HUES48 (cell line): ENCODE measurements at regions not wholly inside any gene's neighbourhood (a gene's known extent, or its start where the extent isn't known, plus 50 kb on each side); places are given as distances from the start of the nearest gene placed in this dataset.

Source experiments
- H3K27ac ChIP-seq: one replicate; pipeline ENCODE4 v1.7.0; 2013; ENCODE audit warnings: low read depth, low read length, inconsistent platforms
- H3K27me3 ChIP-seq: 2 replicates; pipeline ENCODE4 v1.6.1; 2013; ENCODE audit warnings: mild to moderate bottlenecking, low read length; ENCODE audit not compliant: control insufficient read depth, insufficient read depth
- H3K36me3 ChIP-seq: 2 replicates; pipeline ENCODE4 v1.6.1; 2013; ENCODE audit warnings: low read length; ENCODE audit not compliant: control insufficient read depth, insufficient read depth
- H3K4me1 ChIP-seq: 2 replicates; pipeline ENCODE4 v1.6.1; 2013; ENCODE audit warnings: mild to moderate bottlenecking, low read length; ENCODE audit not compliant: control insufficient read depth, insufficient read depth
- H3K4me3 ChIP-seq: 2 replicates; pipeline ENCODE4 v1.5.1; 2013; ENCODE audit warnings: mild to moderate bottlenecking, low read depth, low read length
- H3K9ac ChIP-seq: 2 replicates; pipeline ENCODE4 v1.6.1; 2013; ENCODE audit warnings: mild to moderate bottlenecking, low read depth, low read length, moderate library complexity
- H3K9me3 ChIP-seq: 2 replicates; pipeline ENCODE4 v1.6.1; 2013; ENCODE audit warnings: low read length; ENCODE audit not compliant: control insufficient read depth, insufficient read depth

DNA sequence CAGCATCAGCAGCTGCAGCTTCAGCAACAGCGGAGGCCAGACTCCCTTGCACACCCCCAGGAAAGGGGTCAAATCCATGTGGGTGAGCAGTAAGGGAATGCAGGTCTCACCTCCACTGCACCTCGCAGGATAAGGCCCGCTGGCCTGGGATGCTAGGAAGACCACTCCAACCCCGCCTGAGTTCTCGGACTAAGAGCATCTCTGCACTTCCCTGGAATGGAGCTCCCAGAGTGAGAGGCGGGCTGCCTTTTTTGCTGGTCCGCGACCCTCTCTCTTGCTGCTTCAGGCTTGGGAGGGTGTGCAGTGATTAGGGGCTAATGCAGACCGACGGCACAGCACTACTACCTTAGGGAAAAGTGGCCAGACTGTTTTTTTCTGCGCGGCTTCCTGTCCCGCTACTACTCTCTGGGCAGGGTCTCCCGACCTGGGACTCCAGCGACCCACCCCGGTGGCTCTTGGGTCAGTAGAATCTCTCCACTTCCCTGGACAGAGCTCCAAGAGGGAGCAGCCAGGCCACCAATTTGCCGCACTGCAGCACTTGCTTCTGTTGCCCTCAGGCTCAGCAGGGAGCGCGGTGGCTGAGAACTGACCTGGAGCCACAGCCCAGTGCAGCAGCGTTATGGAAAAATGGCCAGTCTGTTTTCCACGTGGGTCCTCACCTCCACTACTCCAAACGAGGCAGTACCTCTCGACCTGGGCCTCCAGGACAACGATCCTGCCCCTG, 480.4 kb downstream of the CDH8 start:
- no peaks in the 10 kb centered on the region for H3K4me1 ChIP-seq
- H3K27me3 ChIP-seq, result no peaks in the 10 kb centered on the region
- H3K9ac ChIP-seq, result no peak overlapping the region
- H3K9me3 ChIP-seq, result no peaks in the 10 kb centered on the region
- H3K4me3 ChIP-seq, result no peak overlapping the region
- H3K36me3 ChIP-seq, result no peaks in the 10 kb centered on the region
- no peak overlapping the region for H3K27ac ChIP-seq

DNA sequence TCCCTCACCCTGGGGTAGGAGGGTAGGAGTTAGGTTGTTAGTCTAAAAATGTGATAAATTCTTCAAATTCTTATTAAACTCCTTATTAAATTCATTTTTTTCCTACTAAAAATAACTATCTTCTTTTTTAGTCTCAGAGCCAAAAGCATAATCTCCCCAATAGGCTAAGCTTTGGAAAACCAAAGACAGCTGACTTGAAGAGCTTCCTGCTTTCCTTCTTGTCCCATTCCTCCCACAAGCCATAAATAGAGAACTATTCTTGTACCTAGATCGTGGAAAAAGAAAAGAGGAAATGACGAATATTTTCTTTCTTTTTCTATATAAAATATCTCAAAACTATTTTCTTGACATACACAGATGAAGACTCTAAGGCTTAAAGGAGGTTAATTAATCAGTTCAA, 486.9 kb downstream of the CDH8 start:
- Histone ChIP-seq H3K36me3 (no peaks in the 10 kb centered on the region), H3K9me3 (no peaks in the 10 kb centered on the region), H3K4me1 (peaks cover 3% of the 10 kb centered on the region), H3K27ac (no peak overlapping the region), H3K4me3 (no peak overlapping the region), H3K27me3 (no peaks in the 10 kb centered on the region), H3K9ac (no peak overlapping the region)

DNA sequence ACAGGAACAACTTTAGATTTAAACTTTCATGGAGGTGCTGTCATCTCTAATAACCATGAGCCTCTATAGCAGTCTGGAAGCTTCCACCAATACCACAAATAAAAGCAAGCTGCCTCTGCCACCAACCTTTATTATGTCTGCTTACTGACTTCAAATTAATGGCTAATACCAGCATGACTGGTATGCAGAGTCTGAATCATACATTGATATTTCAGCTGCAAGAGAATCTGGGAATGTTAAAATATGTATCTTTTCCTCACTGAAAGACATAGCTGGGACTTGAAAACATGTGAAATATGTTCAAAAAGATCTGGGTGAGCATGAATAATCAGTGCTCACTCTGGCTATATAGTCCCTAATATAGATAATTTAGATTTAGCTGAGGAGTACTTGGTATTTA, 488.6 kb downstream of the CDH8 start:
- Histone ChIP-seq H3K4me1 (peaks cover 9% of the 10 kb centered on the region), H3K9ac (no peak overlapping the region), H3K27me3 (no peaks in the 10 kb centered on the region), H3K36me3 (no peaks in the 10 kb centered on the region), H3K9me3 (no peaks in the 10 kb centered on the region), H3K27ac (no peak overlapping the region), H3K4me3 (no peak overlapping the region)

DNA sequence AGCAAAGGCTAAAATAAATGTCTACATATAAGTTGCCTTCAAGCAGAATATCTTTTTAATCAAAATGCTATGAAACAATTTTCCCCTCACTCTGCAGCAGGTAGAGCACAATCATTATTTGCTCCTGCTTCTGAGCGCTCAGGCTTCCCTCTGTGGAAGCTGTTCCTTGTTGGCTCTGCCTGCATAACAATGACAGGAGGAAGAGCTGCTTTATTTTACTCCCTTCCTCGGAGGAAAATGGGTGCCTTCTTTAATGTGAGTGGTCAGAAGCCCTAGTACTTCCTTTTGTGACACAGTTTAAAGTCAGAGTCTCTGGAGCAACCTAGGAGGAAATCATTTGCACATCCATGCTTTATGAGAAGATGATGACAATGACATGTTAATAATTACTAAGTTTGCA, 492.1 kb downstream of the CDH8 start:
- Histone ChIP-seq H3K27ac (no peak overlapping the region), H3K4me3 (no peak overlapping the region), H3K9ac (no peak overlapping the region), H3K9me3 (no peaks in the 10 kb centered on the region), H3K27me3 (no peaks in the 10 kb centered on the region), H3K36me3 (no peaks in the 10 kb centered on the region), H3K4me1 (peaks cover 9% of the 10 kb centered on the region)

DNA sequence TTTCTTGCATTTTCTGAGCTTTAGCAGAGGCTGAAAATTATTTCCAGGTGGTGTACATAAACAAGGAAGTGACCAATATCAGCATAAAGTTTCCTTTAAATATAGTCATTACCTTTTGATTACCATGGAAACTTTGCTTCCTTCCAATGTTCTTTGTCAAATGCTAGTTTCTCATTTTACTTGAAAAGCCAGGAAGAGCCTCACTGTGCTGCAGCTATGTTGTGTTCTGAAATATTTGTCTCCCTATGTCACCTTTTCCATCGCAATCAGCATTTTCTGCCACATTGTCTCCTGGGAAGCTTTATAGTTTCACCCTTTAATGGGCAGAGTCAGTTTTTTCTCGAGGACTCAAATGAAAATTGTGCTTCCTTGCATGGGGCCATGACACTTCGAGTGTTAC, 496.0 kb downstream of the CDH8 start:
- Histone ChIP-seq H3K27ac (no peak overlapping the region), H3K4me3 (no peak overlapping the region), H3K4me1 (peaks cover 9% of the 10 kb centered on the region), H3K9me3 (no peaks in the 10 kb centered on the region), H3K9ac (no peak overlapping the region), H3K36me3 (no peaks in the 10 kb centered on the region), H3K27me3 (no peaks in the 10 kb centered on the region)

DNA sequence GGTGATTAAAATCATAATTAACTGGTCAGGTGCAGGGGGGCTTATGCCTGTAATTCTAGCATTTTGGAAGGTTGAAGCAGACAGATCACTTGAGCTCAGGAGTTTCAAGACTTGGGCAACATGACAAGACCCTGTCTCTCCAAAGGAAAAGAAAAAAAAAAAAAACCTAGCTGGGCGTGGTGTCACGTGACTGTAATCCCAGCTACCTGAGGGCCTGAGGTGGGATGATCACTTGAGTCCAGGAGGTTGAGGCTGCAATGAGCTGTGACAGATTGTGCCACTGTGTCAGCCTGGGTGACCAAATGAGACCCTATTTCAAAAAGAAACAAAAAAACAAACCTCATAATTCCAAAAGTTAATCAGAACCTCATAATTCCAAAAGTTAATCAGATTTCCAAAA, 505.5 kb downstream of the CDH8 start:
- Histone ChIP-seq H3K9ac (no peak overlapping the region), H3K4me3 (no peak overlapping the region), H3K36me3 (no peaks in the 10 kb centered on the region), H3K9me3 (no peaks in the 10 kb centered on the region), H3K4me1 (no peaks in the 10 kb centered on the region), H3K27me3 (no peaks in the 10 kb centered on the region), H3K27ac (no peak overlapping the region)

DNA sequence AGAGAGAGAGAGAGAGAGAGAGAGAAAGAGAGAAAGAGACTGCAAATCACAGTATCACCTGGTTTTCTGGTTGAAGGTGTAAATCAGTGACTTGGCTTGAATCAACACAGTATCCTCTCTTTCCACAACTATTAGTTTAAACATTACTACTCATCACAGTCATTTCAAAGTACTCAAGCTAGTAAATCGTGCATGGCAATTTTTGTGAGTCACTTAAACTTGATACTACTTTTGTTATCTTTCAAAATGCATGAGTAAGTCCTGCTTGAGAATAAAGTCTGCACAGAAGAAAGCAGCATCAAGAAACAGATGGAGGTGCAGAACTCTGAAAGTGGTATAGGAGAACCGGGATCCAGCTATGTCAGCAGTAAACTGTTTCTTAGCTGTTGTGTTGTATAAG, 535.4 kb downstream of the CDH8 start:
- no peak overlapping the region for H3K4me3 ChIP-seq
- H3K27ac ChIP-seq, result no peak overlapping the region
- H3K9ac ChIP-seq, result no peak overlapping the region
- no peaks in the 10 kb centered on the region for H3K36me3 ChIP-seq
- H3K27me3 ChIP-seq, result no peaks in the 10 kb centered on the region
- no peaks in the 10 kb centered on the region for H3K9me3 ChIP-seq
- 0 out of 2 replicates have a peak, but pooled peaks cover 3% of the 10 kb centered on the region for H3K4me1 ChIP-seq

DNA sequence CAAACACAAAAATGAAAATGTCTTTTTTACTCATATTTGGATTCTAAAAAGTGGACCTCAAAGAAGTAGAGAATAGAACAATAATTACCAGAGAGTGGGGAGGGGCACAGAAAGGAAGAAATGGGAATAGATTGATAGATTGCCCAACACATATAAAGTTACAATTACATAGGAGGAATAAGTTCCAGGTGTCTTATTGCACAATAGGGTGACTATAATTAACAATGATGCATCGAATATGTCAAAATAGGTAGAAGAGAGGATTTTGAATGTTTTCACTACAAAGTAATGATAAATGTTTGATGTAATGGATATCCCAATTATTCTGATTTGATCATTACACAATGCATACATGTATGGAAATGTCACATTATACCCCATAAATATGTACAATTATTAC, 556.0 kb downstream of the CDH8 start:
- H3K4me1 ChIP-seq, result no peaks in the 10 kb centered on the region
- no peak overlapping the region for H3K9ac ChIP-seq
- H3K36me3 ChIP-seq, result no peaks in the 10 kb centered on the region
- H3K27me3 ChIP-seq, result no peaks in the 10 kb centered on the region
- no peaks in the 10 kb centered on the region for H3K9me3 ChIP-seq
- H3K4me3 ChIP-seq, result no peak overlapping the region
- H3K27ac ChIP-seq, result no peak overlapping the region

DNA sequence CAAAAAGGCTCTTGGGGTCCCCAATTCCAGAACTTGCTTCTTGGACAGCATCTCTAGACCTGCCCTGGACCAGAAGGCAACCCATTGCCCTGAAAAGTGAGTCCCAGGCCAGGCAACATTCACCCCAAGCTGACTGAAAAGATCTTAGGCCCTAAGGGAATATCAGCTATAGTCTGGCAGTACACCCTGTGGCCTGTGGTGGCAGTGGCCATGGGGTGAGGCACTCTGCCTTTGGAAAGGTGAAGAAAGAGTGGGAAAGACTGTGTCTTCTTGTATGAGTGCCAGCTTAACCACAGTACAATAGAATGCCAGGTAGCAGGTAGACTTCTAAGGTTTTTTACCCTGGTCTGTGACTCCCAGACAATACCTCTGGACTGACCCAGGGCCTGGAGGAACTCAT, 564.5 kb downstream of the CDH8 start:
- no peaks in the 10 kb centered on the region for H3K36me3 ChIP-seq
- H3K9me3 ChIP-seq, result no peaks in the 10 kb centered on the region

DNA sequence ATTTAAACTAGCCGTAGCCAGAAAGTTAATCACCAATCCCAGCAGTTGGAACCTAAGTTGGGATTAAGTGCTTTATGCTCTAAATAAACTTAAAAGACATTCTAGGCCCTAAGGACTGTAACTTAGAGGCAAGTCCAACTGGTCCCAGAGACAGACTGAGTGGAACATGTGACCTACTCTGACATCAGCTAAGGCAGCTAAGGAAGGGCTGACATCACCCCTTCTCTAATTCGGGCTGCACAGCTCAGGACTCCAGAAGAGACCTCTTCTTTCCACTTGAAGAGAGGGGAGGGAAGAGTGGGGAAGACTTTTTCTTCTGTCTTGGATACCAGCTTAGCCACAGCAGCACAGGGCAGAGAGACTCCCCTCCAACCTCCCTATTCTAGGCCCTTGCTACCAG, 565.2 kb downstream of the CDH8 start:
- no peaks in the 10 kb centered on the region for H3K27me3 ChIP-seq
- no peaks in the 10 kb centered on the region for H3K9me3 ChIP-seq
- H3K27ac ChIP-seq, result no peak overlapping the region
- no peaks in the 10 kb centered on the region for H3K4me1 ChIP-seq
- H3K4me3 ChIP-seq, result no peak overlapping the region
- no peak overlapping the region for H3K9ac ChIP-seq
- no peaks in the 10 kb centered on the region for H3K36me3 ChIP-seq

More for the DNA sequence above, 564.5 kb downstream of the CDH8 start:
- H3K4me3 ChIP-seq, result no peak overlapping the region
- H3K27me3 ChIP-seq, result no peaks in the 10 kb centered on the region
- no peaks in the 10 kb centered on the region for H3K4me1 ChIP-seq
- H3K27ac ChIP-seq, result no peak overlapping the region
- no peak overlapping the region for H3K9ac ChIP-seq

DNA sequence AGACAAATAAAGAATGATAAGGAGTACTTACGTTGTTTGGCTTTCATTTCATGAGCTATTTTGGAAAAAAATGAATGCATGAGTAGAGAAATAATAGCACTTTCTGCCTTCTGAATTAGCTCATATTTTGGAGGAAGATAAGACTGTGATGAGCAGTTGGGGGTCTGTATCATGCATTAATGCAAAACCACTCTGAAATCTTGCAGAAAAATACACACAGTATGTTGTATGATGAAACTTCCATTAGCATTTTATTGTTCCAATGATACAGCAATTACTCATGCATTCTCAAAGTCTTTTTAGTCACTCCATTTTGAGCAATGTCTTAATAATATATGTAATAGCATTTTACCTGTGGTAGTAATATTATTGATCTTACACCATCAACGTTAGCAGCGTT, 571.0 kb downstream of the CDH8 start:
- Histone ChIP-seq H3K4me1 (no peaks in the 10 kb centered on the region), H3K9me3 (no peaks in the 10 kb centered on the region), H3K27me3 (no peaks in the 10 kb centered on the region), H3K9ac (no peak overlapping the region), H3K36me3 (no peaks in the 10 kb centered on the region), H3K4me3 (no peak overlapping the region), H3K27ac (no peak overlapping the region)
